ENCODE measurements at regions not wholly inside any gene's neighbourhood (a gene's known extent, or its start where the extent isn't known, plus 50 kb on each side); places are given as distances from the start of the nearest gene placed in this dataset.

GRCh38 chr2:117519721-117520120 is 294.8 kb upstream of the DDX18 start:
- H3K27me3 ChIP-seq (ENCODE audit: insufficient read depth, low read length, poor library complexity), result no peaks in the 10 kb centered on the region
- no peaks in the 10 kb centered on the region for H3K9me3 ChIP-seq (ENCODE audit: insufficient read depth, low read length, severe bottlenecking)
- no peak overlapping the region for H3K27ac ChIP-seq (ENCODE audit: low read length)
- TF ChIP-seq, protein P1, sequence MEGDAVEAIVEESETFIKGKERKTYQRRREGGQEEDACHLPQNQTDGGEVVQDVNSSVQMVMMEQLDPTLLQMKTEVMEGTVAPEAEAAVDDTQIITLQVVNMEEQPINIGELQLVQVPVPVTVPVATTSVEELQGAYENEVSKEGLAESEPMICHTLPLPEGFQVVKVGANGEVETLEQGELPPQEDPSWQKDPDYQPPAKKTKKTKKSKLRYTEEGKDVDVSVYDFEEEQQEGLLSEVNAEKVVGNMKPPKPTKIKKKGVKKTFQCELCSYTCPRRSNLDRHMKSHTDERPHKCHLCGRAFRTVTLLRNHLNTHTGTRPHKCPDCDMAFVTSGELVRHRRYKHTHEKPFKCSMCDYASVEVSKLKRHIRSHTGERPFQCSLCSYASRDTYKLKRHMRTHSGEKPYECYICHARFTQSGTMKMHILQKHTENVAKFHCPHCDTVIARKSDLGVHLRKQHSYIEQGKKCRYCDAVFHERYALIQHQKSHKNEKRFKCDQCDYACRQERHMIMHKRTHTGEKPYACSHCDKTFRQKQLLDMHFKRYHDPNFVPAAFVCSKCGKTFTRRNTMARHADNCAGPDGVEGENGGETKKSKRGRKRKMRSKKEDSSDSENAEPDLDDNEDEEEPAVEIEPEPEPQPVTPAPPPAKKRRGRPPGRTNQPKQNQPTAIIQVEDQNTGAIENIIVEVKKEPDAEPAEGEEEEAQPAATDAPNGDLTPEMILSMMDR (IDR thresholded peaks at IDR 0.05; ENCODE audit: borderline replicate concordance, extremely low read depth, low read length, poor library complexity, severe bottlenecking), result no peak
- no peak for TF ChIP-seq EZH2 (IDR thresholded peaks at IDR 0.05; ENCODE audit: borderline replicate concordance, low read depth, low read length, severe bottlenecking)
- no peaks in the 10 kb centered on the region for H3K36me3 ChIP-seq (ENCODE audit: insufficient read depth, low read length)
- no peak overlapping the region for H3K9ac ChIP-seq (ENCODE audit: low read depth, low read length)
- no peak overlapping the region for H2AFZ ChIP-seq (ENCODE audit: low read depth, low read length)
- no peak overlapping the region for H3K4me2 ChIP-seq (ENCODE audit: insufficient read depth, low read length)
- H3K4me3 ChIP-seq (ENCODE audit: low read depth in 1 of 2, low read length in 2 of 2), result no peak overlapping the region
- DNase-seq, result no peak
- H3K4me1 ChIP-seq (ENCODE audit: insufficient read depth, low read length), result no peaks in the 10 kb centered on the region
- H4K20me1 ChIP-seq (ENCODE audit: insufficient read depth, low read length), result no peaks in the 10 kb centered on the region
- no peaks in the 10 kb centered on the region for H3K79me2 ChIP-seq (ENCODE audit: insufficient read depth, low read length)
- ATAC-seq (ENCODE audit: insufficient read depth, low read depth), result no peak

DNA sequence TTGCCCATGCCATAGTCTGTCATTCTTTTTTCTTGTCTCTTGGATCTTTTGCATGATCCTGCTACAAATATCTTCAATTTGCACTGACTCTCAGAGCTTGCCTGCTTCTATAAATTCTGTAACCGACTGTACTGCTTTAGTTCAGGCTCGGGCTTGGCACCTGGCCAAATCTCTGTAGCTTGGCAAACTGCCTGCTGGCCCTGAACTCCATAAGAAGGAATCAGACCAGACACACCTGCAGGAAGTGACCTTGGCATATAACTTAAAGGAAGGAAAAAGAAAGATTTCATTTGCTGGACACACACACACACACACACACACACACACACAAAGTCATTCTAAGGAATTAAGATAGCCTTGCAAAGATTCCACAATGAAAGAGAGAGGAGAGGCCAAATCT is 291.2 kb upstream of the DDX18 start:
- H2AFZ ChIP-seq (ENCODE audit: low read depth, low read length), result no peak overlapping the region
- no peak overlapping the region for H3K4me2 ChIP-seq (ENCODE audit: insufficient read depth, low read length)
- H3K4me1 ChIP-seq (ENCODE audit: insufficient read depth, low read length), result no peaks in the 10 kb centered on the region
- TF ChIP-seq, protein P1 (IDR thresholded peaks at IDR 0.05; ENCODE audit: borderline replicate concordance, extremely low read depth, low read length, poor library complexity, severe bottlenecking), result no peak
- TF ChIP-seq EZH2 (IDR thresholded peaks at IDR 0.05; ENCODE audit: borderline replicate concordance, low read depth, low read length, severe bottlenecking), result no peak
- H3K4me3 ChIP-seq (ENCODE audit: low read depth in 1 of 2, low read length in 2 of 2), result no peak overlapping the region
- peak; percentile 30 for DNase-seq
- H3K36me3 ChIP-seq (ENCODE audit: insufficient read depth, low read length), result no peaks in the 10 kb centered on the region
- no peak for ATAC-seq (ENCODE audit: insufficient read depth, low read depth)
- no peaks in the 10 kb centered on the region for H3K9me3 ChIP-seq (ENCODE audit: insufficient read depth, low read length, severe bottlenecking)
- H4K20me1 ChIP-seq (ENCODE audit: insufficient read depth, low read length), result no peaks in the 10 kb centered on the region
- no peaks in the 10 kb centered on the region for H3K79me2 ChIP-seq (ENCODE audit: insufficient read depth, low read length)
- H3K9ac ChIP-seq (ENCODE audit: low read depth, low read length), result no peak overlapping the region
- no peak overlapping the region for H3K27ac ChIP-seq (ENCODE audit: low read length)
- no peaks in the 10 kb centered on the region for H3K27me3 ChIP-seq (ENCODE audit: insufficient read depth, low read length, poor library complexity)

DNA sequence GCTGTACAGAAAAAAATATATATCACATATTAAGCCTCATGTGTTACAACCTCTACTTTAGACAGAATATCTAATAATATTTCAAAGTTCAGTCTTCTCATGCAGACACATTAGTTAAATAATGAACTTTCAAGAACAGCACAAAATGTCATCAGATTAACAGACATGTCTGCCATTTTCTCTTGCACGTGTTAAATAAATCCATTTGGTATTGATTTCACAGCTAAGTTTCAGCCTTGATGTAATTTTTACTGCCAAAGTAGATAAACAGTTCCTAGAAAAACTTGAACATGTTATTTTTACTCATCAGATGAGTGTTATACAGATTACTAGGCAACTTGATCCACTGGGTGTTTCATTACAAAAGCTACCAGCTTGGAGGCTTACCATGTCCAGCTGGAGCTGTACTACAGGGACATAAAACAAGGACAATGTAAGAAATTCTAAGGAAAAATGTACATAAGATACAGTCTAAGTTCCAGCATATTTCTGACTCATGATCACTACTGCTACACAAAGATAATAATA is 290.7 kb upstream of the DDX18 start:
- Histone ChIP-seq H3K27me3 (ENCODE audit: insufficient read depth, low read length, poor library complexity) (no peaks in the 10 kb centered on the region), H3K9ac (ENCODE audit: low read depth, low read length) (no peak overlapping the region), H3K36me3 (ENCODE audit: insufficient read depth, low read length) (no peaks in the 10 kb centered on the region), H2AFZ (ENCODE audit: low read depth, low read length) (no peak overlapping the region), H3K27ac (ENCODE audit: low read length) (no peak overlapping the region), H4K20me1 (ENCODE audit: insufficient read depth, low read length) (no peaks in the 10 kb centered on the region), H3K4me3 (ENCODE audit: low read depth in 1 of 2, low read length in 2 of 2) (no peak overlapping the region), H3K9me3 (ENCODE audit: insufficient read depth, low read length, severe bottlenecking) (no peaks in the 10 kb centered on the region), H3K4me2 (ENCODE audit: insufficient read depth, low read length) (no peak overlapping the region), H3K4me1 (ENCODE audit: insufficient read depth, low read length) (no peaks in the 10 kb centered on the region), H3K79me2 (ENCODE audit: insufficient read depth, low read length) (no peaks in the 10 kb centered on the region)
- ATAC-seq (ENCODE audit: insufficient read depth, low read depth) (no peak), DNase-seq (no peak)
- TF ChIP-seq EZH2 (IDR thresholded peaks at IDR 0.05; ENCODE audit: borderline replicate concordance, low read depth, low read length, severe bottlenecking), result no peak
- TF ChIP-seq, protein P1 (IDR thresholded peaks at IDR 0.05; ENCODE audit: borderline replicate concordance, extremely low read depth, low read length, poor library complexity, severe bottlenecking), result no peak

DNA sequence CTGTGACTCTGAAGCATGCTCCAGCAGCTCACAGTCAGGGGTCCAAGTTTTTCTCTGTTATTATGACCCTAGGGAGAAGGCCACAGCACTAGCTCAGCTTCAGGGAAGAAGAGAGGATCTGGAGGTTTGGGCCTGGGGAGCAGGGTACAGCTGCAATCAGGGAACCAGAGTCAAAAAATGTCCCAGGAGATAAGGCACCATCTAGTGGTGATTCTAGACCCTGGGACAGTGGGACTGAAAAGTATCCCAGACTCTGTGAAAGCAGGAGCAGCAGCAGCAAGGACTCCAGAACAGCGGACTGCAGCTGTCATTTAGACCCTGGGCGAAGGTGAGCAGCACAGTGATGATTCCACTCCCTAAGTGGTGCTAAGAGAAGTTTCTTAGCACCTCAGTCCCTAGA is 278.4 kb upstream of the DDX18 start:
- no peak for DNase-seq

More for the DNA sequence above, 278.4 kb upstream of the DDX18 start:
- no peaks in the 10 kb centered on the region for H3K36me3 ChIP-seq (ENCODE audit: insufficient read depth, low read length)
- no peak overlapping the region for H3K4me2 ChIP-seq (ENCODE audit: insufficient read depth, low read length)
- no peak overlapping the region for H3K4me3 ChIP-seq (ENCODE audit: low read depth in 1 of 2, low read length in 2 of 2)
- TF ChIP-seq EZH2 (IDR thresholded peaks at IDR 0.05; ENCODE audit: borderline replicate concordance, low read depth, low read length, severe bottlenecking), result no peak
- TF ChIP-seq, protein P1 (IDR thresholded peaks at IDR 0.05; ENCODE audit: borderline replicate concordance, extremely low read depth, low read length, poor library complexity, severe bottlenecking), result peak; percentile 55
- H3K27ac ChIP-seq (ENCODE audit: low read length), result no peak overlapping the region
- H3K79me2 ChIP-seq (ENCODE audit: insufficient read depth, low read length), result no peaks in the 10 kb centered on the region
- H3K9me3 ChIP-seq (ENCODE audit: insufficient read depth, low read length, severe bottlenecking), result peaks cover 6% of the 10 kb centered on the region
- no peak for ATAC-seq (ENCODE audit: insufficient read depth, low read depth)
- H2AFZ ChIP-seq (ENCODE audit: low read depth, low read length), result no peak overlapping the region
- H3K4me1 ChIP-seq (ENCODE audit: insufficient read depth, low read length), result no peaks in the 10 kb centered on the region
- H4K20me1 ChIP-seq (ENCODE audit: insufficient read depth, low read length), result no peaks in the 10 kb centered on the region
- H3K9ac ChIP-seq (ENCODE audit: low read depth, low read length), result no peak overlapping the region
- no peaks in the 10 kb centered on the region for H3K27me3 ChIP-seq (ENCODE audit: insufficient read depth, low read length, poor library complexity)

All from DND-41 (cell line).